A549 (cell line): ENCODE measurements at regions not wholly inside any gene's neighbourhood (a gene's known extent, or its start where the extent isn't known, plus 50 kb on each side); places are given as distances from the start of the nearest gene placed in this dataset.

Experiments
- ATAC-seq, 2 experiments: fragments of 200-7000 bp in 1 of 2; fragments of >200 bp in 1 of 2; cut with Nextera tagmentation in 1 of 2; cut with Tn5 transposase in 1 of 2; 3 replicates each; pipeline versions ENCODE4 v1.8.0 to v1.9.1; 2018 to 2020; ENCODE audit warnings: mild to moderate bottlenecking in 1 of 2, moderate library complexity in 1 of 2
- CTCF ChIA-PET: fragments of 300-600 bp; sonication (Branson Sonifier 250); formaldehyde crosslinking; extraction: SDS; loops from one replicate; lab custom pipeline; 2021; ENCODE audit warnings: antibody characterized with exemption, inconsistent platforms; lab: Yijun Ruan, JAX
- POLR2A ChIA-PET: fragments of 350-600 bp; formaldehyde crosslinking; extraction: SDS; loops from one replicate; lab custom pipeline; 2021; ENCODE audit warnings: antibody characterized with exemption, inconsistent platforms; lab: Yijun Ruan, JAX
- DNase-seq, 2 experiments: peaks; one replicate each; pipeline versions ENCODE4 v3.0.0 to v3.0.0-alpha.2; 2011 to 2016; ENCODE audit warnings: low read depth in 1 of 2, low spot score in 1 of 2
- FAIRE-seq: peaks from 2 replicates; lab custom pipeline; 2011; peaks lifted over from hg19 to GRCh38; lab: Jason Lieb, UNC
- H3K27ac ChIP-seq, 2 experiments: fragments of >200 bp; sonication (Bioruptor Twin); formaldehyde crosslinking; 3 replicates each; pipeline ENCODE4 v1.5.1; 2016 to 2017
- H3K4me1 ChIP-seq: fragments of >200 bp; sonication (Bioruptor Twin); formaldehyde crosslinking; 3 replicates; pipeline ENCODE4 v1.6.1; 2016
- H3K4me2 ChIP-seq: fragments of >200 bp; sonication (Bioruptor Twin); formaldehyde crosslinking; 3 replicates; pipeline ENCODE4 v1.6.1; 2016
- H3K4me3 ChIP-seq: fragments of >200 bp; sonication (Bioruptor Twin); formaldehyde crosslinking; 3 replicates; pipeline ENCODE4 v1.5.1; 2016
- H3K9me3 ChIP-seq: fragments of >200 bp; sonication (Bioruptor Twin); formaldehyde crosslinking; 3 replicates; pipeline ENCODE4 v1.6.1; 2016
- ATOH8 ChIP-seq: fragments of 250-450 bp; sonication (Bioruptor Pico); IDR thresholded peaks from 2 replicates; pipeline ENCODE4 v1.5.0; 2020; ENCODE audit warnings: low read depth, mild to moderate bottlenecking, moderate library complexity
- BCL3 ChIP-seq: fragments of >200 bp; sonication (Bioruptor Twin); formaldehyde crosslinking; IDR thresholded peaks from 3 replicates; pipeline ENCODE4 v1.6.1; 2016
- CBX2 ChIP-seq: fragments of 200-600 bp; sonication (generic); IDR thresholded peaks from 2 replicates; pipeline ENCODE4 v1.6.1; 2016; ENCODE audit warnings: low read depth, mild to moderate bottlenecking, borderline replicate concordance
- CBX8 ChIP-seq: fragments of 200-600 bp; sonication (generic); IDR thresholded peaks from 2 replicates; pipeline ENCODE4 v1.6.1; 2016
- CEBPB ChIP-seq, 2 experiments: fragments of >200 bp in 1 of 2; sonication (Bioruptor Twin) in 1 of 2; formaldehyde crosslinking in 1 of 2; IDR thresholded peaks; 2 replicates each; pipeline ENCODE4 v1.6.1; 2012 to 2016
- CHD4 ChIP-seq: fragments of 200-600 bp; sonication (generic); IDR thresholded peaks from 2 replicates; pipeline ENCODE4 v1.6.1; 2016; ENCODE audit warnings: antibody characterized with exemption, mild to moderate bottlenecking, borderline replicate concordance
- EHF ChIP-seq: fragments of 250-450 bp; sonication (Bioruptor Pico); IDR thresholded peaks from 2 replicates; pipeline ENCODE4 v1.5.0; 2020; ENCODE audit warnings: mild to moderate bottlenecking
- EHMT2 ChIP-seq: fragments of 200-600 bp; sonication (generic); IDR thresholded peaks from 2 replicates; pipeline ENCODE4 v1.6.1; 2016; ENCODE audit warnings: antibody characterized with exemption, low read depth, mild to moderate bottlenecking, moderate library complexity
- ELK1 ChIP-seq: fragments of 150-350 bp; IDR thresholded peaks from 2 replicates; pipeline ENCODE4 v1.6.1; 2014; ENCODE audit warnings: low read depth, mild to moderate bottlenecking, low read length
- EP300 ChIP-seq, 2 experiments: fragments of >200 bp; sonication (Bioruptor Twin); formaldehyde crosslinking; IDR thresholded peaks; 2 replicates in 1 of 2; 3 replicates in 1 of 2; pipeline ENCODE4 v1.6.1; 2016 to 2017
- ESRRA ChIP-seq: fragments of 150-350 bp; IDR thresholded peaks from 2 replicates; pipeline ENCODE4 v1.6.1; 2014; ENCODE audit warnings: mild to moderate bottlenecking, low read length, borderline replicate concordance
- FOSB ChIP-seq: fragments of 250-450 bp; sonication (Bioruptor Pico); IDR thresholded peaks from 2 replicates; pipeline ENCODE4 v1.5.0; 2020; ENCODE audit warnings: mild to moderate bottlenecking, moderate library complexity
- HDAC2 ChIP-seq: fragments of 200-600 bp; sonication (generic); IDR thresholded peaks from 2 replicates; pipeline ENCODE4 v1.6.1; 2016
- HES2 ChIP-seq: fragments of >200 bp; sonication (Bioruptor Twin); formaldehyde crosslinking; IDR thresholded peaks from 2 replicates; pipeline ENCODE4 v1.6.1; 2016
- HEYL ChIP-seq: fragments of 250-450 bp; sonication (Bioruptor Pico); IDR thresholded peaks from 2 replicates; pipeline ENCODE4 v1.8.0; 2021; ENCODE audit warnings: mild to moderate bottlenecking, moderate library complexity
- HMGXB4 ChIP-seq: fragments of 250-450 bp; sonication (Bioruptor Pico); IDR thresholded peaks from 2 replicates; pipeline ENCODE4 v1.5.0; 2021; ENCODE audit warnings: mild to moderate bottlenecking, moderate library complexity, borderline replicate concordance
- HOXB13 ChIP-seq: fragments of 250-450 bp; sonication (Bioruptor Pico); IDR thresholded peaks from 2 replicates; pipeline ENCODE4 v1.5.0; 2020; ENCODE audit warnings: low read depth, mild to moderate bottlenecking, moderate library complexity
- HOXB5 ChIP-seq: fragments of 250-450 bp; sonication (Bioruptor Pico); IDR thresholded peaks from 2 replicates; pipeline ENCODE4 v1.5.0; 2020; ENCODE audit warnings: mild to moderate bottlenecking, moderate library complexity
- JUN ChIP-seq, 2 experiments: fragments of >200 bp; sonication (Bioruptor Twin); formaldehyde crosslinking; IDR thresholded peaks; 2 replicates in 1 of 2; 3 replicates in 1 of 2; pipeline ENCODE4 v1.6.1; 2016 to 2017
- KDM1A ChIP-seq: fragments of 200-600 bp; sonication (generic); IDR thresholded peaks from 2 replicates; pipeline ENCODE4 v1.6.1; 2016; ENCODE audit warnings: low read depth, mild to moderate bottlenecking
- KDM5A ChIP-seq: fragments of 200-600 bp; sonication (generic); IDR thresholded peaks from 2 replicates; pipeline ENCODE4 v1.6.1; 2016; ENCODE audit warnings: antibody characterized with exemption, mild to moderate bottlenecking
- MAZ ChIP-seq: fragments of 150-350 bp; IDR thresholded peaks from 2 replicates; pipeline ENCODE4 v1.6.1; 2014; ENCODE audit warnings: antibody characterized with exemption, low read depth, low read length, borderline replicate concordance
- MYC ChIP-seq: IDR thresholded peaks from 2 replicates; pipeline ENCODE4 v1.6.1; 2012; ENCODE audit warnings: mild to moderate bottlenecking, inconsistent platforms, low read length, improper control_type of control experiment, borderline replicate concordance
- NFE2L2 ChIP-seq: fragments of 150-350 bp; conservative IDR thresholded peaks from 2 replicates; pipeline ENCODE4 v1.6.1; 2014; ENCODE audit warnings: low read length
- NR3C1 ChIP-seq: fragments of >200 bp; sonication (Bioruptor Twin); formaldehyde crosslinking; IDR thresholded peaks from 3 replicates; pipeline ENCODE4 v1.6.1; 2017
- PHF8 ChIP-seq: fragments of 200-600 bp; sonication (generic); IDR thresholded peaks from 2 replicates; pipeline ENCODE4 v1.6.1; 2016; ENCODE audit warnings: low read depth, mild to moderate bottlenecking, antibody characterized with exemption, moderate library complexity, borderline replicate concordance
- POLR2AphosphoS2 ChIP-seq: conservative IDR thresholded peaks from 2 replicates; pipeline ENCODE4 v1.6.1; 2012; ENCODE audit warnings: low read length, improper control_type of control experiment, inconsistent platforms
- RAD21 ChIP-seq, 2 experiments: fragments of >200 bp in 1 of 2; sonication (Bioruptor Twin) in 1 of 2; formaldehyde crosslinking in 1 of 2; IDR thresholded peaks in 1 of 2; conservative IDR thresholded peaks in 1 of 2; 2 replicates in 1 of 2; 3 replicates in 1 of 2; pipeline ENCODE4 v1.6.1; 2012 to 2018; ENCODE audit warnings: inconsistent platforms in 1 of 2
- RARB ChIP-seq: fragments of 250-450 bp; sonication (Bioruptor Pico); IDR thresholded peaks from 2 replicates; pipeline ENCODE4 v1.8.0; 2021; ENCODE audit warnings: mild to moderate bottlenecking, moderate library complexity
- RFX5 ChIP-seq: fragments of 450-650 bp; IDR thresholded peaks from 2 replicates; pipeline ENCODE4 v1.7.1; 2014; ENCODE audit warnings: antibody characterized with exemption, mild to moderate bottlenecking, moderate library complexity
- SMC3 ChIP-seq: fragments of >200 bp; sonication (Bioruptor Twin); formaldehyde crosslinking; IDR thresholded peaks from 3 replicates; pipeline ENCODE4 v1.6.1; 2018; ENCODE audit warnings: inconsistent platforms
- SREBF2 ChIP-seq: fragments of 450-650 bp; IDR thresholded peaks from 2 replicates; pipeline ENCODE4 v1.6.1; 2014; ENCODE audit warnings: mild to moderate bottlenecking, moderate library complexity
- ZFP36 ChIP-seq: fragments of 450-650 bp; IDR thresholded peaks from 2 replicates; pipeline ENCODE4 v1.6.1; 2014; ENCODE audit warnings: borderline replicate concordance; ENCODE audit not compliant: partially characterized antibody
- ZSCAN20 ChIP-seq: fragments of 250-450 bp; sonication (Bioruptor Pico); IDR thresholded peaks from 2 replicates; pipeline ENCODE4 v1.8.0; 2022; ENCODE audit warnings: mild to moderate bottlenecking, moderate library complexity
- WGBS: methylation state at CpG from one replicate; pipeline ENCODE4 v1.1.6; 2017; ENCODE audit errors: missing lambda C conversion rate; 5-methylcytosine and 5-hydroxymethylcytosine counted together

GRCh38 chr5:51734677-51735076 is 351.4 kb downstream of the ISL1 start:
- no peak overlapping the region for H3K4me3 ChIP-seq
- DNase-seq (no peak), FAIRE-seq (no peak), ATAC-seq (no peak)
- ChIA-PET CTCF (no interaction called here), POLR2A (no interaction called here)
- H3K27ac ChIP-seq, result no peak overlapping the region
- WGBS, result 18% methylated on average over 3 of the region's 3 CpGs
- H3K9me3 ChIP-seq, result no peaks in the 10 kb centered on the region
- TF ChIP-seq EHF (no peak), HES2 (no peak), PHF8 (no peak)
- no peaks in the 10 kb centered on the region for H3K4me1 ChIP-seq
- no peak overlapping the region for H3K4me2 ChIP-seq

- DNase-seq (no peak), FAIRE-seq (no peak), ATAC-seq (no peak)
- TF ChIP-seq CBX8 (no peak), BCL3 (no peak), KDM1A (no peak), CBX2 (no peak), RARB (no peak), NFE2L2 (no peak), ELK1 (no peak), MAZ (no peak), RFX5 (no peak), SMC3 (no peak), POLR2AphosphoS2 (no peak), EHMT2 (no peak), NR3C1 (no peak), CHD4 (no peak), MYC (no peak), RAD21 (conservative IDR thresholded peaks at IDR 0.05 in 1 of 2, IDR thresholded peaks at IDR 0.05 in 1 of 2) (no peak), HOXB13 (no peak)
- CTCF ChIA-PET, result no interaction called here
- Histone ChIP-seq H3K27ac (no peak overlapping the region), H3K4me3 (no peak overlapping the region), H3K9me3 (no peaks in the 10 kb centered on the region), H3K4me1 (no peaks in the 10 kb centered on the region), H3K4me2 (no peak overlapping the region)
- POLR2A ChIA-PET, result no interaction called here
Measured at GRCh38 chr5:51746023-51746422, 362.8 kb downstream of the ISL1 start.

GRCh38 chr5:51748647-51749046 is 365.4 kb downstream of the ISL1 start:
- Histone ChIP-seq H3K4me1 (no peaks in the 10 kb centered on the region), H3K4me2 (no peak overlapping the region), H3K27ac (no peak overlapping the region), H3K9me3 (no peaks in the 10 kb centered on the region), H3K4me3 (no peak overlapping the region)
- ATAC-seq (no peak), FAIRE-seq (no peak), DNase-seq (no peak)
- CTCF ChIA-PET, result no interaction called here
- POLR2A ChIA-PET, result no interaction called here
- WGBS, result 6% methylated on average over 2 of the region's 2 CpGs
- TF ChIP-seq HDAC2 (no peak), HMGXB4 (CRISPR knock-in tag) (no peak), SREBF2 (no peak), KDM1A (no peak), ZFP36 (no peak), NR3C1 (no peak), ATOH8 (CRISPR knock-in tag) (no peak), KDM5A (no peak), RARB (no peak), ZSCAN20 (no peak), HOXB5 (CRISPR knock-in tag) (no peak), ESRRA (no peak), CEBPB (IDR thresholded peaks at IDR 0.05) (no peak), JUN (IDR thresholded peaks at IDR 0.05) (no peak), HEYL (CRISPR knock-in tag) (no peak), FOSB (no peak), EP300 (IDR thresholded peaks at IDR 0.05) (no peak)
